ENCODE measurements at regions not wholly inside any gene's neighbourhood (a gene's known extent, or its start where the extent isn't known, plus 50 kb on each side); places are given as distances from the start of the nearest gene placed in this dataset.

GRCh38 chr7:108711611-108712010, 141.9 kb downstream of the DNAJB9 start:
- DNase-seq, result no peak

DNA sequence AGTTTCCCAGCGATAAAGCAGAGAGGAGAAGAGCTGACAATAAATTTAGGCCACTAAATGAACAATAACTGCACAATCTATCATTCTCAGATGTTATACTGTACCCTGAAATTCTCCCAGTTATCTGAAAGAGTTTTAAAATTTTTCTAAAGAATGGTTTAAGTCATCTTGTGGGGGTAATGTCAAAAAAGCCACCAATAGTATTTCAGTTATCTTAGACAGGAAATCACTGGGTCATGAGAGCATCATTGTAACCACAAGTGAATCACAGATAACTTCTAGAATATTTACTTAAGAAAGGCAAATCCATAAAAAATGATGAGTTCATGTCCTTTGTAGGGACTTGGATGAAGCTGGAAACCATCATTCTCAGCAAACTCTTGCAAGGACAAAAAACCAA, 147.1 kb downstream of the DNAJB9 start:
- no peak for DNase-seq

DNA sequence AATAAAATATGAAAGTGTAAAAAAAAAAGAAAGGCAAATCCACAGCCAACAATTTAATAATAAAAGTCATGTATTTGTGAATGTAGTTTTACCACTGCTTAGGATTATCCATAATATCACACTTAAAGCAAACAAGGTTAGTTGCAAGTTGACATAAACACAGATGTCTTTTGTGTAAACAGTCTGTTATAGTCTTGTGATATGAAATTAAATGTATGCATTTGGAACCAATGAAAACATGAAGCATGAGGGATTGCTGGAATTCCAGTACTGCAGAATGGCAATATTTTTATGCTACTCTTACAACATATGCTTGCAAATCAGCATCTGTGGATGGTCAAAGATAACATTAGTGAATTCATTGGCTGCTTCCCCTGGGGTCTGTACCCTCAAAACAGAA, 148.1 kb downstream of the DNAJB9 start:
- no peak for DNase-seq

DNA sequence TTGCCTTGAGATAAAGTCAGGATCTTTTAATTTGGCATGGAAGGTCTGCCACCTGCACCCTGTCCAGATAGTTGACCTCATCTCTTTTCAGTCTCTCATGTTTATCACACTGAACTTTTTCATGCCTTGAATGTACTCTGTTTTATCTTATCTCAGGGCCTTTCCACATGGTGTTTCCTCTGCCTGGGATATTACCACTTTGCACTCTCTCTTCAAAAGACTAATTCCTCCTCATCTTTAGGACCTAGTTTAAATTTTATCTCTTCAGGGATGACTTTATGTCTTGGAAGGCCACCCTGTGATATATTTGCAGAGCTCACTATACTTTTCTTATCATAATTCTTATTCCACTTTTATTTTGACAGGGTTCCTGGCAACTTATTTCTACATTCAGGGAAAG, 150.0 kb downstream of the DNAJB9 start:
- DNase-seq, result no peak

DNA sequence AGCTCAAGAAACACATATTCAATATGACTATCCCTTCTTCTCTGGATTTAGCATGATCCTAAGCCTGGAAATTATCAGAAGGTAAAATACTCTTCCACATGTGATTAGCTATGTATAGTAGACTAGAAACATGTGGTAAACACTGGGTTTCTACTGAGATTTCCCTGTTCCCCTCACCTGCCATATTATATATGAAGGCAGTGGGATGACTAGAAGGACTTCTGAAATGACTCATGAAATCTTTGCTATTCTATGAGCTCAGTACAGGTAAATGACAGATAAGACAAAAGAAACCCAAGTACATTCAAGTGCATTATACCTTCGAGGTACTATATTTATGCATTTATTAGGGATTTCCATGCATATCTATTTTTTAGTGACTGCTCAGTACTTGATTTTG, 152.9 kb downstream of the DNAJB9 start:
- no peak for DNase-seq

DNA sequence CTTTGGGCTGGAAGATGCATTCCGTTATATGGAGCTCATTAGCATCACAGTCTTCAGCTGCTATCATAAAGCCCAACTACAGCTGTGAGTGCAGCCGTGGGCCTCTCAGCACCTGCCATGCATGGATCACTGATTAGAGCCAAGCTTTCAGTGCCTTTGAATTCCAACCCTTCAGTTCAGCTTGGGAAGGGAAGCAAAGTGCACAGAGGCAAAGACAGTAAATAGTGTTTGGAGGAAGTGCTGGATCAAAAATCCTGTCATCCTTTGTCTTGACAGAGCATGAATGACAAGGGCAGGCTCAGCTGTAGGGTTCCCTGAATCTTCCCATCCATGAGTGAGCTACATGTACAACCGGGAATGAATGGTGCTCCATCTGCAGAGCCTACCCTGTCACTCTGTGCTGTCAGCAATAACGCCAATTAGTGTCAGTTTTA, 153.7 kb downstream of the DNAJB9 start:
- DNase-seq, result no peak

- DNase-seq, result no peak
Measured at GRCh38 chr7:108724251-108725100, 154.8 kb downstream of the DNAJB9 start.

DNA sequence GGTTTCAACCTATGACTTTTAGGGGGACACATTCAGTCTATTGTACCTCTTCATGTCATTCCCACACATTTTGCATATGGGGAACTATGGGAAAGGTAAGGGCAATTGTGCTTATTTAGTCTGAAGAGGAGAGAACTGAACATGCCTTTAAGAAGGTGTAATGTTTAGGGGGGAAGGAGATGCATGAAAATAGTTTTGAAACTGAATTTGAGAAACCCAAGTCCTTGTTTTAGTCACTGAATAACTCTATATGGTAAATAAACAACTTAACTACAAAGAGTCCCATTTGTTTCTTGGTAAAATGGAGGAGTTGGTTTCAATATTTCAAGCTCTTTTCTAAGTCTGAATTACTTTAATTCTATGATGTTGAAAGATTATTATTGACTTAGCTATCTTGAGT, 166.1 kb downstream of the DNAJB9 start:
- DNase-seq, result no peak

GRCh38 chr7:108736221-108736891, 166.7 kb downstream of the DNAJB9 start:
- no peak for DNase-seq

GRCh38 chr7:108770981-108771745, 201.5 kb downstream of the DNAJB9 start:
- no peak for DNase-seq

- DNase-seq, result no peak
Measured at GRCh38 chr7:108771853-108772252, 202.2 kb downstream of the DNAJB9 start.

DNA sequence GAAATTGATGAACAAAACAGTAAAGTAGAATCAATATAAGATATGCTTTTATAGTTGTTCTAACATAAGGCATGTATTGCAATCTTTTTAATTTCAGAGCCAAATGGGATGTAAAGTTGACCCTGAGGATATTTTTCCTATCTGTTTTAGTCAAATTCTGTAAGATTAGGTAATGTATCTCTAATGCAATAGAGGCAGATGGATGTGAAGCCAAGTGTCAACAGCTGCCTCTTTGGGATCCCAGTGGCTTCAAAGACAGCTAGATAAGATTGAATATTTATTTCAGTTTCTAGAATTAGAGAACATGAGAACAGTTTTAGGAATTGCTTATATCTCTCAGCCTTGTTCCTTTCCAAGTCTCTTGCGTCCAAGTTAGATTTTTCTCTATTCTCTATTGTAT, 208.3 kb downstream of the DNAJB9 start:
- no peak for DNase-seq

DNA sequence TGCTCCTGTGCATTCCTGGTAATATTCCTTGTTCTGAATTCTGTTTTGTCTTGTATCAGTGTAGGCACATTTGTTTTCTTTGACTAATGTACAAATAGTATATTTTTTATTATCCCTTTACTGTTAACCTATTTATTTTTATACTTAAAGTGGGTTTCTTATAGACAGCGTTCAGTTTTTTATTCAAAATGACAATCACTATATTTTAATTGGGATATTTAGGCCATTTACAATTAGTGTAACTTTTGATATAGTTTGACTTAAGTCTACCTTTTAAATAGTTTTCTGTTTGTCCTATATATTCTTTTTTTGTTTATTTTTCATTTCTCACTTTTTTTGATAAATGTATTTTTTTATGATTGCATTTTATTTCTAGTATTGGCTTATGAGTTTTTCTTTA, 219.8 kb downstream of the DNAJB9 start:
- no peak for DNase-seq

DNA sequence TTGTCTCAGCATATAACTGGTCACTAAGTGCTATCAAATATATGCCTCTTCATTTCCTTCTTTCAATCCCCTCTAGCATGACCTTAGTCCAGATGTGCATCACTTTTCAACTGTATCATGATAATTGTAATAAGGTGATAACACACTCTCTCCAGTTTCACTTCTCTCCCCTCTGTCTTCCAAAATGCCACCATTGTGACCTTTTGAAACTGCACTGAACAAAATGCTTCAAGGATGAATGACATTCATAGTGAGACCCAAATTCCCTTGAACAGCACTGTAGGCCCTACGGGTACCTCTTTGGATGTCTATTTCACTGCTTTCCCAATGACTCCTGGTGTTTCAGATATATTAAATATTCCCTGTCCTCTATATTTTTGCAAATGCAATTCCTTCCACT, 224.8 kb downstream of the DNAJB9 start:
- no peak for DNase-seq

DNA sequence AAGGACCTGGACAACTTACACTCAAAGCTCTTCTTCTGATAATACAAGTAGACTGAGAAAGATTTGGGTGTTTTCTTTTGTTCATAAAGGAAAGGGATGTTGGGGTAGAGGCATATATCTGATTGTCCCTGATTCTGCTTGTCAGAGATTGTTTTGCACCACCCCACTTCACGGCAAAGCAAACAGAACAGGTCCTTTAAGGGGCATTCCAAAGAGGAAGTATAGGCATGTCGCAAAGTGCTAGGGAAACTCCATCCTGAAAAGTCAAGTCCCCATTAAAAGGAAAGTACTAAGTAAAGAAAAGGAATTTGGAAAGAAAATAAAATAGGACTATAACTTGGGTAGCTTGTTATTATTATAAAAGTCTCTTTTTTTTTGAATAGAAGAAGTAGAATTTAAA, 233.0 kb downstream of the DNAJB9 start:
- no peak for DNase-seq

- DNase-seq, result no peak
Measured at GRCh38 chr7:108805808-108806397, 236.2 kb downstream of the DNAJB9 start.

DNA sequence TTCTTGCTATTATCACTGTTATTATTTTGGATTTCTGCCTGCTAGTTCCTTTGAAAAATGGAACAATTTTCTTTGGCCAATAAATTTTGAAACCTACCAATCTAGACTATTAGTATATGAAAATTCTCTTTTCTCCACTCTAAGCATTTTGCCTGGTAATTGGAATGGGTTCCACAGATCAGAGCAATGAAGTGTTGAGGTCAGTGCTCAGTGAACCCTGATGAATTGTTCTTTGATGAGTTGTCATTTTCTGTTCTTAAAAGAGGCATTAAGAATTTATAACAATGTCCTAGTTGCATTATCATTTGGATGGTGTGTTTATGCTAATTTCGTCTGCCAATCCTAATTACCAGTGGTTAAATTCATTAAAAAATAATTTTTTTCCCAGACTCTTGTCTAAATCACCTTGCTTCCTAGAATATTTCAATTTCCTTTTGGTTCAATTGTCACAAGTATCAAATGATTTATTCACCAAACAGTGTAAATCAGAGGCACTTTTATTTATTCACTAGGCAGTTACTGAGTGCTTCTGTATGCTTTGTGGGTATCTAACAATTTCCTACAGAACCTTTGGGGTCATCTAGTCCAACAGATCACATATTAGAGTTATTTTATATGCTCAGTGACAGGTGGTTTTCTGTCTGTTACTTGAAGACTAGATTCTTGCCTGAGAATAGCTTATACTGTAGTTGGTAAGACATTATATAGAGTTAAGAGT, 239.0 kb downstream of the DNAJB9 start:
- no peak for DNase-seq

GRCh38 chr7:108809356-108809755, 239.7 kb downstream of the DNAJB9 start:
- DNase-seq, result no peak

GRCh38 chr7:108810756-108811385, 241.2 kb downstream of the DNAJB9 start:
- DNase-seq, result no peak

GRCh38 chr7:108813251-108814014, 243.8 kb downstream of the DNAJB9 start:
- no peak for DNase-seq

- no peak for DNase-seq
Measured at GRCh38 chr7:108815815-108816214, 246.1 kb downstream of the DNAJB9 start.

All from DMS153 (cell line).